GDM1 (cell line): ENCODE measurements at regions not wholly inside any gene's neighbourhood (a gene's known extent, or its start where the extent isn't known, plus 50 kb on each side); places are given as distances from the start of the nearest gene placed in this dataset.

Experiments
- DNase-seq: peaks from one replicate; lab custom pipeline; 2025; lab: John Stamatoyannopoulos, UW

DNA sequence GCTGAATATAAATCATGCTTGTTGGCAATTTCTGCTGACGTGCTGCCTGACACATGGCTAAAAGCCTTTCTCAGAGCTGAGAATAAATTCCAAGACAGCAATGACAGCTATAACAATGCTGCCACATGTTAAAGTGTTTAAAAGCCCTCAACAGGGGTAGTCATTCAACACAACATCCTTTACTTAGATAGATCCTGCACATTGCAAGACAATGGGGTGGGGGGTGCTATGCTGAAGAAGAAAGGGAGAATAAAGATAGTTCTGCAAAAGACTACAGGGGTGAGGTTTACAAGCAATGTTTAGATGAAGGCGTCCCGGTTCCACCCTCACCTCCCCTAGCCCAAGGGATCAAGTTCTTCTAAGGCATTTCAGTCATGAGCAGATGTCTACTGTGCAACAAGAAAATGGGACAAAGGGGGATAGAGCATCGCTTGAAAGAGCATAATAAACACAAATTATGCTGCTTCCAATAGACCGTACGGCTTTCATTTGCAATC lies 291.0 kb upstream of the ACVR2A start:
- DNase-seq, result no peak

DNA sequence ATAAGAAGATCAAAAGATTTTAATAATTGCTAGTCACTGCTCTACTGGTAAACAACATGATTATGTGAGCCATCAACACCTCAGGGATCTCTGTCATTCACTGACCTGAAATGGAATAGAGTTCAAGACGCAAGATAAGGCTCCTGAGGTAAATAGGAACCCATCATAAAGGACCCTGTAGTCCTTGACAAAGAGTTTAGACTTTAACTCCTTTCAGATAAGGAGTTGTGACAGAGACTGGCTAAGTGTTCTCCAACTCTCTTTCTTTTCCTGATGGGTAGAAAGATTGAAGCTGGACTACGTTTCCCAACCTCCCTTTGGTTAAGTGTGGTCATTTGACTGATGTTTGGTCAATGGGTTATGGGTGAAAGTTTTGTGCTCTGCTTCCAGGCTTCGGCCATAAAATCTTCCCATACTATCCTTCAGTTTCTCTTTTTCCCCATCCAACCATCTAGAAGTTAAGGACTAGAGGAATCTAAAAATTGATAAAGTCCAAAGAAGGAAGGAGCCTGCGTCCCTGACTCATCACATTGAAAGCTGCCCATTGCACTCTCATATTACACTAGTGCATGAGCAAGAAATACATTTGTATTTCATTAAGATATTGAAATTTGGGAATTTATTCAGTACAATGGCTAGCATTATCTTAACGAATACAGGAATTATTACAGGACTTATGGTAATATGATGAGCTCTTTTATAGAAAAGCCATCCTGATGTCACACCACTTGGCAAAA lies 293.7 kb upstream of the ACVR2A start:
- no peak for DNase-seq

DNA sequence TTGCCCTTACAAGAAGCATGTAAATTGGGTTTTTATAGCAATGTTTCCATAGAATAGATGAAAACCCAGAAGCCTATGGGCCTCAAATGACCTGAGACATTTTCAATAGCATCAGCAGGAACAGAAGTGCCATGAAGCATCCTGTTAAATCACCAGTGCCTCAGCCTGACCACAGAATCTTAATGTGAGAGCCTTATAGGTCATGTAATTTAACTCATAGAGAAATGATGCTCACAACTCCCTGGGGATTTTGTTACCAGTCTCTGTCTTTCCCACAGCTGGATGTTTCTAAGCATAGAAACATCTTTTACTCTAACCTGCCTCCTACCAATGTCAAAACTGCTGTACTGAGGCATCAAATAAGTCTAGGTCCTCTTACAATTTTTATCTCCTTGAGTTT lies 295.8 kb upstream of the ACVR2A start:
- DNase-seq, result no peak

DNA sequence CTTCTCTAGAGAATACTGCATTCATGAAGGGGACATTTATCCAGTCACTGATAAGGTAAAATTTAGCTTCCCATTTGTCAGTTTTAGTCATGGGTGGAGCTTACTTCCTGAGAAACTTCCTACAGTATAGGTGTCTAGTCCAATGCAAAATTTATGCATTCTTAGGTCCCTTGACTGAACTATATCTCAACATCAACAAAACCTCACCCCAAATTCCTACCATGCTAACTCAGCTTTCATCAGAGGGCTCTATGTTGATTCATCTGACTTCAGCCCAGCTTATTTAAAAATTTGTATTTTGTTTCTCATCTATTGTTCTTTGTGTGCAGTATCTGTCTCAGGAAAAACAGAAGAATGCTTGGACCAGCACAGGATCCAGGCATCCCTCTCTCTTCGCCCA lies 296.4 kb upstream of the ACVR2A start:
- no peak for DNase-seq

DNA sequence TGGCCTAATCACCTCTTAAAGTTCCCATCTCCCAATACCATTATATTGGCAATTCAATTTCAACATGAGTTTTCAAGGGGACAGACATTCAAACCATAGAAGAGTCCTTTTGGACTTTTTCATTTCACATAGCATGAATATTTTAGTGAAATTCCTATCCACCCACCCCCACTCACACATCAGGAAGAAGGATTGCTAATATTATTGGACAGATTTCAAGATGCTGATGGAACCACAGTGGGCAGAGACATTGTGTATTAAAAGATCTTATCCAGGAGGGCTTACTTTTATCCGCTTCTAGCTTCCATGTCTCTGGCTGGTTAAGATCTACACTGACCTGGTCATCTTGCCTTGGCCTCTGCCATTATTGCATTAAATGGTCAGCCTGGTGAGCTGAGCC lies 297.4 kb upstream of the ACVR2A start:
- no peak for DNase-seq

DNA sequence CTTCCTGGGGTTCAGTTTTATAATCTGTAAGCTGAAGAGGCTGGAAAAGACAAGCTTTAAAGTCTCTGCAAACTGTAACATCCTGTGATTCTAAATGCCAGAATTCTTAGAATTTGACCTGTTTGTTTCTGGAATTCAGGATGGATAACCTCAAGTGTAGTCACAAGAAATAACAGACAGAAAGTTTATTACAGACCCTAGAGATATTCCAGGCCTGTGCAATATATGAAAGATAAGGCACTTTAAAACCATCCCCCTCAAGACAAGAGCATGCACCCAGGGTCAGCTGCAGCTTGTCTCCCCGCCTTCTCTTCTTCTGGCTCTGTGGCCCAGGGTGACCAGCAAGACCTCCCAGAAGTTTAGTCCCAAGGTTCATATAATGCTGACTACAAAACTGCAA lies 298.7 kb upstream of the ACVR2A start:
- no peak for DNase-seq

DNA sequence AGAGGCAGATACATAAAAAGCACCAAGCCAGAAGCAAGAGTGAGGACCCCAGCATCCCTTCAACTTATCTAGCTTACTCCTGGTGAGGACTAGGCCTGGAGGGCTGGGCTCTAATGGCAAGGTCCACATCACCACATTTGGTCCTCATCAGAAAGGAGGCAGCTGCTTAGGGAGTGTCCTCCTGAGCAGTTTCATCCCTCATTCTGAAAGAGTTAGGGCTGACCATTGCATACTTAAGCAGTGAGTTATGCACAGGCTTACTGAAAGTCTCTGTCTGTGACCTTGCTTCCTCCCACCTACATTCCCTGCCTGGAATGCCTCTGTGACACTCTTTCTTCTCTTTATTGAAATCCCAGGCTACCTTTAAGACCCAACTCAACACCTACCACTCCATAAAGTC lies 301.8 kb upstream of the ACVR2A start:
- DNase-seq, result no peak

DNA sequence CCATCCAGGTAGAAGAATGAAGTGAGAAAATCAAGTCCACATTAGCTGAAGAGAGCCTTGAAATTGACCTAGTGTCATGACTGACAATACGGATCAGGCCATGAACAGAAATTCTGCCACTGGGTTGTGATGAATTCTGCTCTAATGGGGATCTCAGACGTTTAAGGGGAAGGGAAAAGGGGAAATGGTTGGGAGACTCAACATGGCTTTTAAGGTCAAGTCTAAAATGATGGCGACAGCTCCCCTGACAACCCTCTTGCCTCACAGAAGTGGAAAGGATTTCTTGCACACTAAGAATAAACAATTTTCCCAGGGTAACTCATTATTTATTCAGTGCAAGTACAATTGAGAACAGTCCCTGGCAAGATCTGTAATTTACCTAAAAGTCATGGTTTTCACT lies 302.5 kb upstream of the ACVR2A start:
- DNase-seq, result no peak

DNA sequence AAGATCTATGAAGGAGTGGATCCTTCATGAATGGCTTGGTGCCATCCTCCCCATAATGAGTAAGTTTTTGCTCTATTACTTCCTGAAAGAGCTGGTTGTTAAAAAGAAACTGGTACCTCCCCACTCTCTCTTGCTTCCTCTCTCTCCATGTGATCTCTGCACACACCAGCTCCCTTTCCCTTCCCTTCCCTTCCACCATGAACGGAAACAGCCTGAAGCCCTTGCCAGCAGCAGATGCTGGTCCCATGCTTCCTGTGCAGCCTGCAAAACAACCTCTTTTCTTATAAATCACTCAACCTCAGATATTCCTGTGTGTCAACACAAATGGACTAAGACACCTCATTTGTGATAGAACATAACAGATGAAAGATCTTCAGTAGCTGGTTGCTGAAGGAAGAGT lies 303.5 kb upstream of the ACVR2A start:
- DNase-seq, result no peak

DNA sequence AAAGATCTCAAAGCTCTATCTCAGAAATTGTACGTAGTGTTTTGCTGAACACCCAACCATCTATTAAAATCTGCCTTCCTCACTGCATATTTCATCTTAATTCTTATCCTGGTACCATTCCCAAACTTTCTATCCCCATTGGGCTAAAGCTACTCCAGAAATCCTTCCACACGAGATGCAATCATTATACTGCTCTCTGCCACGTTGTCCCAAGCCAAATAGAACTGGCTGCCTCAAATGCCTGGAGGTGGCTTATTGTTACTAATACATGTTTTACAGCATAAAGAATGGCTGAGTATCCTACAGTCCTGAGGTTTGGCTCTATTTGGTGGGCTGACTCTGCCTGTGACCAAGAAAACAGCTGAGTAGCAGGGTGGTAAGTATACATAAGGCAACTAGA lies 306.0 kb upstream of the ACVR2A start:
- no peak for DNase-seq

DNA sequence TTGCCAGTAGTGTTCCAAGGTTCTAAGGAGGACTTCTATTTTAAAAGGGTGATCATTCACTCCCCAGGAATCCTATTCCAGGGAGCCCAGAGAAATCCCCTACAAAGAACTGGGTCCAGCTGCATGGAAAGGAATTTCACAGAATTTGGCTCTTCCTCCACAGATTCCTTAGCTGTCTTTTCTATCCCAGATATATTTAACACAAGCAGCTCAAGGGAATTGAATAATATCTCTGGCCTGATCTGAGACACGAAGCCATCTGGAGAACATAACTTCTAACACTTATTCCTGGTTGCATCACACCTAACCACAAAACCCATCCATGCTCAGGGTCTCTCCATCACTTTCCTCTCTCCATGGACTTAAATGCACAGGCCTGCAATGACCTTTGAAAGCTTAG lies 306.7 kb upstream of the ACVR2A start:
- DNase-seq, result no peak

DNA sequence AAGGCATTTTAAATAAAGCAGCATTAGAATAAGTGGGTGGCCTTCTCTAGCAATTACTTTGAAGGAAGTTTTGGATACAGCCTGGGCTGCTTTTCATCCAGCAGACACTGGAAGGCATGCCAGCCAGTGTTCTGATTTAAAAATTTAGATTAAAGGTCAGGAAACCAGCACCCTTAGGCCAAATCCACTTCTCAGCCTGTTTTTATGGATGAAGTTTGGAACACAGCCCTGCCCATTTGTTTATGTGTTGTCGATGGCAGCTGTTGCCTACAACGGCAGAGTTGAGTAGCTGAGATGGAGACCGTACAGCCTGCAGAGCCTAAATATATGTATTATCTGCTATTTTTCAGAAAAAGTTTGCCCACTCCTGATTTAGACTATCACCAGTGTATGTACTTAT lies 313.6 kb upstream of the ACVR2A start:
- no peak for DNase-seq

DNA sequence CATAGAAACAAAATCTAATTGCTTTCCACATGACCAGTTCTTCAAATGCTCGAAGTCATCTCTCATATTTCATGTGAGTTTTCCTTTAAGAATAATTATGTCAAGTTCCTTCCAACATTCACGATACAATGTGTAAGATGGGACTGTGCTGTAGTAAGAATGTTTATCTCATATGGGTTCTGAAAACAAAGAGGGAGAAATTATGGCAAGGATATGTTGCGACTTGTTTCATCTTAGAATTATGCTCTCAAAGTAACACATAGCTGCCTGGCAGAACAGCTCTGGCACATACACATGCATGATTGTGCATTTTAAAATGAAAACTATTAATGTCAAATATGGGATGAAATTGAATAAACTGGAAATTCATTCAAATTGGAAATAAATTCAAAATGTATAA lies 314.8 kb upstream of the ACVR2A start:
- no peak for DNase-seq

DNA sequence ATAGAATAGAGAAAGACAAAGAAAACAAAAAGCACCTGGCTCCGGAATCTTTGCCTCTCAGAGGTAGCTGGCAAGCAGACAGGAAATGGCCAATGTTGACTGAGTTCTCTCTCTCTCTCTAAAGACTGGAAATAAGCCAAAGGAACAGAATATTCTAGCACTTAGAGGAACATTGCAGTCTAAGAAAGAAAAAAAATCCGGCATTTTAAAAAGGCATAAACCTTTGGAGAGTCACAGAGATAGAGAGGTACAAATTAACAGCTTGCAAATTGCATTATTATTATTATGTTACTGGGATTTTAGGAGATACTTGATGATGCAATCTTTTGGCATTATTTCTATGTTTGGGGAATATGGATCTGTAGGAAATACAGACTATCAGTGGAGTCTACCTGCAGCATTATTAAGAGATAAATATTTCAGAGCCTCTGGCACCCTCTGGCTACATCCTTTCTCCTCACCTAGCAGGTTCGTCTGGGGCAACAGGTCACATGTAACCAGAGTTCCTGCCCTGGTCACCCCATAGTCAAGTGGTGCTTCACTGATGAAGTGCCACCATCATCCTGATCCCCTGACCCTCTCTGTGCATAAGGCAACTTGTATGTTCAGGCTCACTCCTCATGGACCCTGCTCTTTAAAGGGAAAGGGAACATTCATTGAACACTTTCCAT lies 318.9 kb upstream of the ACVR2A start:
- DNase-seq, result no peak

DNA sequence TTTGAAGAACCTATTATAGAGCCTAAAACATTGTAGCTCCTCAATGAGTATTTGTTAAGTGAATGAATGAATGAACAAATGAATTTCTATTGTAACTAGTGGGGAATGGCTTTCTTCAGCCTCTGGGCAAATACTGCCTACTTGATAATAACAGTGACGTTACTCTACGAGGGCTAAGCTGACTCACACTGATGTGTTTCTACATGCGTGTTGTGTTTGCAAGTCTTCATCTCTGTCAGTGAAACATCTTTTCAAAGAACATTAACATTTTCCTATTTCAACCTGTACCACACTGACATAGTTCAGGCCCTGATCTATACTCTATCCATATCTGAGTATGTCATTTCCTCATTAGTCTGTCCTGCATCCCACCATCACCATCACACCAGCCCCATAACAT lies 319.9 kb upstream of the ACVR2A start:
- DNase-seq, result no peak

DNA sequence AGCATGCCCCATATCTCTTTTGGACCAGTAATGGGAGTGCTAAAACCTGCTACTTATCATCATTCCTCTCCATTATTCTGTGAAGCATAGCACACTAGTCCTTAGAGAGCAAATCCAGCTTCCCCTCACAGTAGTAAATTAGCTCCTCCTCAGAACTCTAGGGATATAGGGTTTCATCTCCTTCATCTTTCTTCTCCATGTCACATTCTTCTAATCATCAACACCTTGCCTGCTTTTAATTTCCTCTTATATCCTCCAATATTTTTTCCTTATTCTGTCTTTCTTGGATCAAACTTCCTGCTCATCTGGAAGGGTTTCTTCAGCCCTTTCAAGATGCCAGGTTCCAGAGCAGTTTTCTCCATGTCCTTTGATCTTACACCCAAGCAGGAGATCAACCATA lies 321.4 kb upstream of the ACVR2A start:
- DNase-seq, result no peak

DNA sequence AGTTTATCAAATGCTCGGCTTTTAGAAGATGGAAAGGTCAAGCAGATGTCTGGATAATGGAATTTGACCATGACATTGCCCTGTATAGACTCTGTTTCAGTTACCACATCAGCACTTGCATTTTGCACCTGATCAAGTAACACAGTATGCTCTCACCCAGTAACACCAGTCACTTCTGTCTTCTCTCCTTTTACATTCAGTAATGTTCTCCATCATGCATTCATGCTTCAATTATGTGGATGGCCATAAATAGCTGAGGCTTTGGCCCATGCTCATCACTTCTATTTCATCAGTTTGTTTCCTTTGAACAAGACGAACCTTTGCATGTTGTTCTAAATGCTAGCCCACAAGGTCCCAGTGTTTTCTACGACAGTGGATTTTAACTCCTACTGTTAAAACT lies 322.9 kb upstream of the ACVR2A start:
- DNase-seq, result no peak

DNA sequence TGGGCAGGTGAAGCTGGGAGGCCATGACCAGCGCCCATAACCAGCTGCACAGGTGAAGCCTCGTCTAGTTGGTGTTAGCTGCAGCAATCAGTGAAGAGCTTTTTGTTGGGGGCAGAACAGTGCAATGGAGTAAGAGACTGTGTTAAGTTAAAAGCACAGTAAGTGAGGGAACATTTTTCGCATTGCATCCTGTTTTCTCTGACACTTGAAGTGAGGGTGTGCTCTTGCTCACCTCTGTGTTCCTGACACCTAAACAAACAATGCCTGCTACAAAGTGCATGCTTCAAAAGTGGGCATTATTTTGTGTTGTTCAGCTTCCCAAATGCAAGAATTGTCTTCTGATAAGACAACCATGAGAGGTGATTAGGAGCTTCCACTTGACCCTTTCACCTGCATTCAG lies 324.0 kb upstream of the ACVR2A start:
- no peak for DNase-seq

DNA sequence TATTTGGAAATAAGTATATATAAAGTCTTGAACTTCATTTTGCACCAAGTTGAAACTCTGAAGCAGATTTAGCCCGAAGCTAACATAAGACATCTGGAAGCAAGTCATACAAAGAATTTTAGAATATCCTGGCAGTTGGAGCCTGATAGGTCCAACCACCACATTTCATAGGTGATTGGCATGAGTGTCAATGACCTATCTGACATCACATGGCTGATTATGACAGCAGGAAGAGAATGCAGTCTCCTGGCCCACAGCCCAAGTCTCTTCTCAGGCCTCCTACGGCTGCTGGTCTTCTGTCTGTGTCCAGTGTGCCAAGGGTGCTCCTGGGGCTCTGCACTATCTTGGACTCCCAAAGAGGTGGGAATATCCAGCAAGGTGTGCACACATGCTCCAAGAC lies 325.7 kb upstream of the ACVR2A start:
- no peak for DNase-seq

DNA sequence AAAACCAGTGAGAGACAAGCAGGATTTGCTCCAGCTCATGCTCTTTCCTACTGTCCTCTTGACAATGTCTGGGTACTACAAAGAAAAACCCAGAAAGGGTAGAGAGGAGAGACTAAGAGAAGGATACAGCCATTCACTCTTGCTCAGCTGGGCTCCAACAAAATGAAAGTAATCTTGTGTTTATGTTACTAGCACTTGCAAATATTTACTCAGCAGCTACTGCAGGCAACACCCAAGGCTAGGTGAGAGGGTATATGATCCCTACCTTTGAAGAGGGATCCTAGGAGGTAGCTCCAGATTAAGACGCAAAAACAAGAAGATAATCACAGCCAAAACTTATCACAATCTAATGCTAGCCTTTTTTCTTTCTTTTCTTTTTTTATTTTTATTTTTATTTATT lies 329.6 kb upstream of the ACVR2A start:
- no peak for DNase-seq

DNA sequence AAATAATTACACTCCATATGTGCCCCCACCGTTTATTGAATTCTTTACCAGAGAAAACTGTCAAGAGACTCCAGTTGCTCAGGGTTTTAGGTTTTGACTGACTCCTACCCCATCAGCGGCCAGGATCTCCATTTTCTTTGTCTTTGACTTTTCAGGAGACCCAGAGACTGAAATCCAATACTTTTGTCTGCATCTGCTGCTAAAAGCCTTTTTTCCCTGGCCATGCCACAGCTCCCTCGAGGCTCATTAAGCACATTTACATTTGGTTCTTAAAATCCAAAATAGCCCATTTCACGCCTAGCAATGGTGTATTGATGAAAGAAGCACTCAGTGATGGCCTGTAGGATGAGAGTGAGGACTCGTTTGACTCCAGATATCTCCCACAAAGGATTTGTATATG lies 332.6 kb upstream of the ACVR2A start:
- DNase-seq, result no peak

DNA sequence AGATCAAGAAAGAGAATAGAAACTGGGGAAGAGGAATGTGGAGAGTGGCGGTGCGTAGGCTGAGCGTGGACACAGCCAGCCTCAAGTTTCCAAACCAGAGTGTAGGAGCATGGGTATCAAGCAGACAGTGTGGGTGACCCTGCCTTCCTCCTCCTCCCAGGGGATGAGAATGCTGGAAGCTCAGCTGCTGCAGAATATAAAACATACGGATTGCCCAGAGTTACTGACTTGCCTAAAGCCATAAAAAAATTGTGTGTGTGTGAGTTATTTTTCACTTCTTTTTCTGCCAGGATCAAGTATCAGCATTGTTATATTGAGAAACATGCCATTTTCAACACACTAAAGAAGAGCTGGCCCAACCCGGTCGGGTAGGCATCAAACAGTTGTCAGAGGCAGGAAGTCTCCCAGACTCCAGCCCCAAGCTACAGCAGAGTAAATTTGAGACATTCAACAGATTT lies 333.3 kb upstream of the ACVR2A start:
- no peak for DNase-seq

DNA sequence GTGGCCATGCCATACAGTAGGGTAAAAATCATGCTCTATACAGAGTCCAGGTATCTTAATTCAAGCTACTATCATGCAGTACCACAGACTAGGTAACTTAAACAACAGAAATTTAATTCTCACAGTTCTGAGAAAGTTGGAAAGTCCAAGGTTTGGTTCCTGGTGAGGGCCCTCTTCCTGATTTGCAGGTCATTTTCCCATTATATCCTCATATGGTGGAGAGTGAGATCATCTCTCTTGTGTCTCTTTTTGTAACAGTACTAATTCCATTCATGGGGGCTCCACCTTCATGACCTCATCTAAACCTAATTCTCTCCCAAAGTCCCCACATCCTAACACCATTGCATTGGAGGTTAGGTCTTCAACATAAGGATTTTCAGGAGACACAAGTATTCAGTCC lies 335.0 kb upstream of the ACVR2A start:
- no peak for DNase-seq

DNA sequence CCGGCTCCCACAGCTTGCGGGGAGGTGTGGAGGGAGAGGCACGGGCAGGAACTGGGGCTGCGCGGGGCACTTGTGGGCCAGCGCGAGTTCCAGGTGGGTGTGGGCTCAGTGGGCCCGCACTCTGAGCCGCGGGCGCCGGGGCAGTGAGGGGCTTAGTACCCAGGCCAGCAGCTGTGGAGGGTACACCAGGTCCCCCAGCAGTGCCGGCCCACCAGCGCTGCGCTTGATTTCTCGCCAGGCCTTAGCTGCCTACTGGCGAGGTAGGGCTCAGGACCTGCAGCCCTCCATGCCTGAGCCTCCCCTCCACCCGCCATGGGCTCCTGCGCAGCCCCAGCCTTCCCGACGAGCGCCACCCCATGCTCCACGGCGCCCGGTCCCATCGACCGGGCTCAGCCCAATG lies 337.9 kb upstream of the ACVR2A start:
- DNase-seq, result no peak
